ENCODE measurements at regions not wholly inside any gene's neighbourhood (a gene's known extent, or its start where the extent isn't known, plus 50 kb on each side); places are given as distances from the start of the nearest gene placed in this dataset.

DNA sequence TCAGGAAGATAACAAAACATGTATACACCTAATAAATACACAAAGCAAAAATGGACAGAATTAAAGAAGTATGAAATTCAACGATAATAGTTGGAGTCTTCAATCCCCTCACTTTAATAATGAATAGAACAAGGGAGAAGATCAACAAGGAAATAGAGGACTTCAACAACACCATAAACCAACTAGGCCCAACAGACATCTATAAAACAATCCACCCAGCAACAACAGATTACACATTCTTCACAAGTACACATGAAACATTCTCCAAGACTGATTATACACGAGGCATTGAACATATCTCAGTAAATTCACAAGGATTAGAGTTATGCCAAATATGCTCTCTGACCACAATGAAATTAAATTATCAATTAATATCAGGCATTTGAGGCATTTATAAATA lies 185.5 kb upstream of the NBEA start (continued):
- TF ChIP-seq, protein P1, sequence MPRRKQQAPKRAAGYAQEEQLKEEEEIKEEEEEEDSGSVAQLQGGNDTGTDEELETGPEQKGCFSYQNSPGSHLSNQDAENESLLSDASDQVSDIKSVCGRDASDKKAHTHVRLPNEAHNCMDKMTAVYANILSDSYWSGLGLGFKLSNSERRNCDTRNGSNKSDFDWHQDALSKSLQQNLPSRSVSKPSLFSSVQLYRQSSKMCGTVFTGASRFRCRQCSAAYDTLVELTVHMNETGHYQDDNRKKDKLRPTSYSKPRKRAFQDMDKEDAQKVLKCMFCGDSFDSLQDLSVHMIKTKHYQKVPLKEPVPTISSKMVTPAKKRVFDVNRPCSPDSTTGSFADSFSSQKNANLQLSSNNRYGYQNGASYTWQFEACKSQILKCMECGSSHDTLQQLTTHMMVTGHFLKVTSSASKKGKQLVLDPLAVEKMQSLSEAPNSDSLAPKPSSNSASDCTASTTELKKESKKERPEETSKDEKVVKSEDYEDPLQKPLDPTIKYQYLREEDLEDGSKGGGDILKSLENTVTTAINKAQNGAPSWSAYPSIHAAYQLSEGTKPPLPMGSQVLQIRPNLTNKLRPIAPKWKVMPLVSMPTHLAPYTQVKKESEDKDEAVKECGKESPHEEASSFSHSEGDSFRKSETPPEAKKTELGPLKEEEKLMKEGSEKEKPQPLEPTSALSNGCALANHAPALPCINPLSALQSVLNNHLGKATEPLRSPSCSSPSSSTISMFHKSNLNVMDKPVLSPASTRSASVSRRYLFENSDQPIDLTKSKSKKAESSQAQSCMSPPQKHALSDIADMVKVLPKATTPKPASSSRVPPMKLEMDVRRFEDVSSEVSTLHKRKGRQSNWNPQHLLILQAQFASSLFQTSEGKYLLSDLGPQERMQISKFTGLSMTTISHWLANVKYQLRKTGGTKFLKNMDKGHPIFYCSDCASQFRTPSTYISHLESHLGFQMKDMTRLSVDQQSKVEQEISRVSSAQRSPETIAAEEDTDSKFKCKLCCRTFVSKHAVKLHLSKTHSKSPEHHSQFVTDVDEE (CRISPR knock-in tag; IDR thresholded peaks at IDR 0.05): no peak
- TF ChIP-seq ZFP30 (CRISPR knock-in tag; IDR thresholded peaks at IDR 0.05): no peak

DNA sequence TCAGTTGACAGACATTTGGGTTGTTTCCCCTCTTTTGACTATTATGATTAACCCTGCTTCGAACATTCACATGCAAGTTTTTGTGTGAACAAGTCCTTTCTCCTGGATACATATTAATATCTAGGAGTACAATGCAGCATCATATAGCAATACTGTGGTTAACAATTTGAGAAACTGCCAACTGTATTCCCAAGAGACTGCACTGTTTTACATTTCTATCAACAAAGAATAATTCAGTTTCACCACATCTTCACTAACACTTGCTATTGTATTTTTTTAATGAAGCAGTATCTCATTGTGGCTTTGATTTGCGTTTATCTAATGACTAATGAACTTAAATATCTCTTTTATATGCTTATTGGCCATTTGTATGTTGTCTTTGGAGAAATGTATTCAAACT lies 184.6 kb upstream of the NBEA start:
- no peak for TF ChIP-seq PPARA (CRISPR knock-in tag; IDR thresholded peaks at IDR 0.05; ENCODE audit: borderline replicate concordance)
- TF ChIP-seq, protein P2, sequence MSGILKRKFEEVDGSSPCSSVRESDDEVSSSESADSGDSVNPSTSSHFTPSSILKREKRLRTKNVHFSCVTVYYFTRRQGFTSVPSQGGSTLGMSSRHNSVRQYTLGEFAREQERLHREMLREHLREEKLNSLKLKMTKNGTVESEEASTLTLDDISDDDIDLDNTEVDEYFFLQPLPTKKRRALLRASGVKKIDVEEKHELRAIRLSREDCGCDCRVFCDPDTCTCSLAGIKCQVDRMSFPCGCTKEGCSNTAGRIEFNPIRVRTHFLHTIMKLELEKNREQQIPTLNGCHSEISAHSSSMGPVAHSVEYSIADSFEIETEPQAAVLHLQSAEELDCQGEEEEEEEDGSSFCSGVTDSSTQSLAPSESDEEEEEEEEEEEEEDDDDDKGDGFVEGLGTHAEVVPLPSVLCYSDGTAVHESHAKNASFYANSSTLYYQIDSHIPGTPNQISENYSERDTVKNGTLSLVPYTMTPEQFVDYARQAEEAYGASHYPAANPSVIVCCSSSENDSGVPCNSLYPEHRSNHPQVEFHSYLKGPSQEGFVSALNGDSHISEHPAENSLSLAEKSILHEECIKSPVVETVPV (CRISPR knock-in tag; IDR thresholded peaks at IDR 0.05): no peak
- no peak for ATAC-seq

DNA sequence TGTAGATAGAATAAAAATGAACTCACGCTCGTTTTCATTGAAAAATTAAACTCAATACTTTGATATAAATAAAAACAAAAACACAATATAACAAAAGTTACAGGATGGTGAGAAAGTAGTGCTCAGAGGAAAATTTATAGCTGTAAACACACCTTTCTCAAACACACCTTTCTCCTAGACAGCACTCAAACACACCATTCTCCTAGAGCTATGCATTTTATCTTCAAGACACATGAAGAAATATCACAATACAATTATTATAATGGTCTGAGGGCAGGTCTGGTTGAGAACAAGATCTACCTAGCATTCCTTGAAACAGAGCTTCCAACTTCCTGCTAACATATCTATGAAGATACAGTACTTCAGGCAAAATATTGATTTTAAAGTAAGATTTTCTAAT lies 183.4 kb upstream of the NBEA start:
- no peak for TF ChIP-seq ZFP3 (CRISPR knock-in tag; IDR thresholded peaks at IDR 0.05)
- TF ChIP-seq TOX (CRISPR knock-in tag; IDR thresholded peaks at IDR 0.05; ENCODE audit: borderline replicate concordance): no peak
- TF ChIP-seq ARNTL (CRISPR knock-in tag; IDR thresholded peaks at IDR 0.05; ENCODE audit: borderline replicate concordance, low read depth): no peak
- TF ChIP-seq ZFP30 (CRISPR knock-in tag; IDR thresholded peaks at IDR 0.05): no peak
- no peak for TF ChIP-seq ZNF565 (CRISPR knock-in tag; conservative IDR thresholded peaks at IDR 0.05; ENCODE audit: low read depth)
- TF ChIP-seq BACH2 (CRISPR knock-in tag; IDR thresholded peaks at IDR 0.05; ENCODE audit: borderline replicate concordance): no peak
- TF ChIP-seq, protein P3, sequence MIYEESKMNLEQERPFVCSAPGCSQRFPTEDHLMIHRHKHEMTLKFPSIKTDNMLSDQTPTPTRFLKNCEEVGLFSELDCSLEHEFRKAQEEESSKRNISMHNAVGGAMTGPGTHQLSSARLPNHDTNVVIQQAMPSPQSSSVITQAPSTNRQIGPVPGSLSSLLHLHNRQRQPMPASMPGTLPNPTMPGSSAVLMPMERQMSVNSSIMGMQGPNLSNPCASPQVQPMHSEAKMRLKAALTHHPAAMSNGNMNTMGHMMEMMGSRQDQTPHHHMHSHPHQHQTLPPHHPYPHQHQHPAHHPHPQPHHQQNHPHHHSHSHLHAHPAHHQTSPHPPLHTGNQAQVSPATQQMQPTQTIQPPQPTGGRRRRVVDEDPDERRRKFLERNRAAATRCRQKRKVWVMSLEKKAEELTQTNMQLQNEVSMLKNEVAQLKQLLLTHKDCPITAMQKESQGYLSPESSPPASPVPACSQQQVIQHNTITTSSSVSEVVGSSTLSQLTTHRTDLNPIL (CRISPR knock-in tag; IDR thresholded peaks at IDR 0.05; ENCODE audit: low read depth): no peak
- no peak for TF ChIP-seq ZNF70 (CRISPR knock-in tag; IDR thresholded peaks at IDR 0.05)
- no peak for TF ChIP-seq RARB (CRISPR knock-in tag; IDR thresholded peaks at IDR 0.05)
- ATAC-seq: no peak

DNA sequence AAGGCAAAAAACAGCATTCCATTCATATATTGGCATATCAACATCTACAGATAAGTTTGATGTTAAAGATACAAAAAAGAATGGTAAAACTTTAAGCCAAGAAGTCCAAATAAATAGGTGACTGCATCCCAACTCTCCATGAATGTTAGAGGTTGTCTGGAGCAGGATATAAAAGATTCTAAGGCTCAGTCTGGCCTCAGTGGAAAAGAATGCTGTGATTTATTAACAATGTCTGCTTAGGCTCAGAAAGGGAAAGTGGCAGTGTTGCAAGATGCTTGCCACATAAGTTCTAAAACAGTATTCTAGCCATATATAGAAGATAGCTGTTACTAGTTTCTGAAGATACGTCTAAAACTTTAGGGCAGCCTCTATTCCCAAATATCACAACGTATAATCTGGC lies 179.8 kb upstream of the NBEA start:
- TF ChIP-seq, protein P1 (CRISPR knock-in tag; IDR thresholded peaks at IDR 0.05): no peak
- TF ChIP-seq ISL1 (CRISPR knock-in tag; IDR thresholded peaks at IDR 0.05): peak; percentile 33; the same call in 1 of the 2 replicates
- no peak for TF ChIP-seq OSR1 (CRISPR knock-in tag; IDR thresholded peaks at IDR 0.05)
- TF ChIP-seq ZFP3 (CRISPR knock-in tag; IDR thresholded peaks at IDR 0.05): no peak
- ATAC-seq: no peak

DNA sequence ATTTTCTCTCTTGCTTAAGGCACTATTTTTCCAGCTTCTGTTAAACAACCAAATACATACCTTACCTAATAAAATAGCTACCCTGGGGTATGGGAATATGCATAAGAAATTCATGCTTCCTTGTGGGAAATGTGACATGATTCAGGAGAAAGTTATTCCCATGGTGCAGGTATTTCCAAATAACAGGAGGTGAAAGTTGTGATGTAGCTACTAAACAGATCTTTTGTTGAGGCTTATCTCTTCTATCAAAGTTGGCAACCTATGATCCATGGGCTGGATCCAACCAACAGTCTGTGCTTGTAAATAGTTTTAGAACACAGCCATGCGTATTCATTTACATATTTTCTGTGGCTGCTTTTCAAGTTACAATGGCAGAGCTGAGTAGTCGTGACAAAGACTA lies 177.8 kb upstream of the NBEA start:
- no peak for ATAC-seq
- no peak for TF ChIP-seq OSR1 (CRISPR knock-in tag; IDR thresholded peaks at IDR 0.05)
- no peak for TF ChIP-seq ZNF8 (CRISPR knock-in tag; IDR thresholded peaks at IDR 0.05)
- TF ChIP-seq, protein P4, sequence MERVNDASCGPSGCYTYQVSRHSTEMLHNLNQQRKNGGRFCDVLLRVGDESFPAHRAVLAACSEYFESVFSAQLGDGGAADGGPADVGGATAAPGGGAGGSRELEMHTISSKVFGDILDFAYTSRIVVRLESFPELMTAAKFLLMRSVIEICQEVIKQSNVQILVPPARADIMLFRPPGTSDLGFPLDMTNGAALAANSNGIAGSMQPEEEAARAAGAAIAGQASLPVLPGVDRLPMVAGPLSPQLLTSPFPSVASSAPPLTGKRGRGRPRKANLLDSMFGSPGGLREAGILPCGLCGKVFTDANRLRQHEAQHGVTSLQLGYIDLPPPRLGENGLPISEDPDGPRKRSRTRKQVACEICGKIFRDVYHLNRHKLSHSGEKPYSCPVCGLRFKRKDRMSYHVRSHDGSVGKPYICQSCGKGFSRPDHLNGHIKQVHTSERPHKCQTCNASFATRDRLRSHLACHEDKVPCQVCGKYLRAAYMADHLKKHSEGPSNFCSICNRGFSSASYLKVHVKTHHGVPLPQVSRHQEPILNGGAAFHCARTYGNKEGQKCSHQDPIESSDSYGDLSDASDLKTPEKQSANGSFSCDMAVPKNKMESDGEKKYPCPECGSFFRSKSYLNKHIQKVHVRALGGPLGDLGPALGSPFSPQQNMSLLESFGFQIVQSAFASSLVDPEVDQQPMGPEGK (CRISPR knock-in tag; IDR thresholded peaks at IDR 0.05; ENCODE audit: borderline replicate concordance): no peak
- TF ChIP-seq PPARA (CRISPR knock-in tag; IDR thresholded peaks at IDR 0.05; ENCODE audit: borderline replicate concordance): no peak
- TF ChIP-seq CSDC2 (CRISPR knock-in tag; IDR thresholded peaks at IDR 0.05): no peak
- TF ChIP-seq, protein P5, sequence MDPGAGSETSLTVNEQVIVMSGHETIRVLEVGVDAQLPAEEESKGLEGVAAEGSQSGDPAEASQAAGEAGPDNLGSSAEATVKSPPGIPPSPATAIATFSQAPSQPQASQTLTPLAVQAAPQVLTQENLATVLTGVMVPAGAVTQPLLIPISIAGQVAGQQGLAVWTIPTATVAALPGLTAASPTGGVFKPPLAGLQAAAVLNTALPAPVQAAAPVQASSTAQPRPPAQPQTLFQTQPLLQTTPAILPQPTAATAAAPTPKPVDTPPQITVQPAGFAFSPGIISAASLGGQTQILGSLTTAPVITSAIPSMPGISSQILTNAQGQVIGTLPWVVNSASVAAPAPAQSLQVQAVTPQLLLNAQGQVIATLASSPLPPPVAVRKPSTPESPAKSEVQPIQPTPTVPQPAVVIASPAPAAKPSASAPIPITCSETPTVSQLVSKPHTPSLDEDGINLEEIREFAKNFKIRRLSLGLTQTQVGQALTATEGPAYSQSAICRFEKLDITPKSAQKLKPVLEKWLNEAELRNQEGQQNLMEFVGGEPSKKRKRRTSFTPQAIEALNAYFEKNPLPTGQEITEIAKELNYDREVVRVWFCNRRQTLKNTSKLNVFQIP (CRISPR knock-in tag; IDR thresholded peaks at IDR 0.05; ENCODE audit: borderline replicate concordance, low read depth): no peak
- no peak for TF ChIP-seq ISL1 (CRISPR knock-in tag; IDR thresholded peaks at IDR 0.05)
- TF ChIP-seq ZC3H10 (CRISPR knock-in tag; IDR thresholded peaks at IDR 0.05): no peak
- no peak for TF ChIP-seq ZNF565 (CRISPR knock-in tag; conservative IDR thresholded peaks at IDR 0.05; ENCODE audit: low read depth)
- TF ChIP-seq, protein P1 (CRISPR knock-in tag; IDR thresholded peaks at IDR 0.05): no peak
- TF ChIP-seq TOX (CRISPR knock-in tag; IDR thresholded peaks at IDR 0.05; ENCODE audit: borderline replicate concordance): no peak

All from SK-N-SH treated with all-trans-retinoic acid at 6 μM for 48 hours (cell line).